Kidney tubule cell (primary cell): ENCODE measurements at regions not wholly inside any gene's neighbourhood (a gene's known extent, or its start where the extent isn't known, plus 50 kb on each side); places are given as distances from the start of the nearest gene placed in this dataset.

Source experiments
- DNase-seq: peaks from one replicate; pipeline ENCODE4 v3.0.0-alpha.2; 2018; ENCODE audit warnings: low spot score

- no peak for DNase-seq
Measured at GRCh38 chr3:10583798-10584708, 78.7 kb upstream of the ATP2B2 start.

GRCh38 chr3:10585945-10586344 lies 80.6 kb upstream of the ATP2B2 start:
- DNase-seq = no peak

GRCh38 chr3:10594915-10595314 lies 89.5 kb upstream of the ATP2B2 start:
- peak; percentile 63 for DNase-seq

- no peak for DNase-seq
Measured at GRCh38 chr3:10596746-10597448, 91.5 kb upstream of the ATP2B2 start.

GRCh38 chr3:10597733-10598132 lies 92.3 kb upstream of the ATP2B2 start:
- no peak for DNase-seq

GRCh38 chr3:10599017-10599416 lies 93.6 kb upstream of the ATP2B2 start:
- DNase-seq = no peak

- peak; percentile 17 for DNase-seq
Measured at GRCh38 chr3:10599444-10599843, 94.1 kb upstream of the ATP2B2 start.

- peak; percentile 39 for DNase-seq
Measured at GRCh38 chr3:10600296-10600714, 94.9 kb upstream of the ATP2B2 start.

- DNase-seq = peak; percentile 11
Measured at GRCh38 chr3:10600726-10601125, 95.3 kb upstream of the ATP2B2 start.

GRCh38 chr3:10601151-10601856 lies 95.9 kb upstream of the ATP2B2 start:
- peak; percentile 20 for DNase-seq

- DNase-seq = no peak
Measured at GRCh38 chr3:10601857-10602230, 96.5 kb upstream of the ATP2B2 start.

- no peak for DNase-seq
Measured at GRCh38 chr3:10602271-10602670, 96.9 kb upstream of the ATP2B2 start.

GRCh38 chr3:10602769-10603768 lies 97.7 kb upstream of the ATP2B2 start:
- no peak for DNase-seq

GRCh38 chr3:10609134-10609533 lies 103.7 kb upstream of the ATP2B2 start:
- DNase-seq = no peak

- DNase-seq = no peak
Measured at GRCh38 chr3:10614168-10614567, 108.8 kb upstream of the ATP2B2 start.

- no peak for DNase-seq
Measured at GRCh38 chr3:10615715-10616114, 110.3 kb upstream of the ATP2B2 start.

- DNase-seq = no peak
Measured at GRCh38 chr3:10616321-10616720, 110.9 kb upstream of the ATP2B2 start.

- no peak for DNase-seq
Measured at GRCh38 chr3:10619989-10620832, 114.8 kb upstream of the ATP2B2 start.

GRCh38 chr3:10620833-10621082 lies 115.4 kb upstream of the ATP2B2 start:
- no peak for DNase-seq

- DNase-seq = no peak
Measured at GRCh38 chr3:10623578-10624275, 118.3 kb upstream of the ATP2B2 start.
